ENCODE measurements at regions not wholly inside any gene's neighbourhood (a gene's known extent, or its start where the extent isn't known, plus 50 kb on each side); places are given as distances from the start of the nearest gene placed in this dataset.

DNA sequence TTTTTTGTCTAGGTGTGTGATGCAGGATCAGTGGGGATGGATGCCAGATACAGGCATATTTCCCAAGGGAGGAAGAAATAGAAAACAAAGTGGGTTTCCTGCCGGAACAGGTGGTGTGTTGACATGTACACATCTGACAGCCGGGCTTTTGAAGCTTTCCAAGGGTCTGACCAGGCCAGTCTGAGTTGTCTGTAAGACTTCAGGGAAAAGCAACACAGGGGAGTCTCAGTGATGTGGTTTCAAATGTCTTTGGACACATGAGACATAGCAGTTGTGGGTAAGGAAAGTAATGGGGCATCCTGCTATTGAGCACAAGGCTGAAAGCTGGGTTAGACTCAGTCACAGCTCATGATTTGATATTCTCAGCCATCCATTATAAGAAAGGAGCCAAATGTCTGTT is 274.9 kb downstream of the PIK3R1 start:
- TF ChIP-seq POLR2A (IDR thresholded peaks at IDR 0.05) = no peak
- TF ChIP-seq, protein P1, sequence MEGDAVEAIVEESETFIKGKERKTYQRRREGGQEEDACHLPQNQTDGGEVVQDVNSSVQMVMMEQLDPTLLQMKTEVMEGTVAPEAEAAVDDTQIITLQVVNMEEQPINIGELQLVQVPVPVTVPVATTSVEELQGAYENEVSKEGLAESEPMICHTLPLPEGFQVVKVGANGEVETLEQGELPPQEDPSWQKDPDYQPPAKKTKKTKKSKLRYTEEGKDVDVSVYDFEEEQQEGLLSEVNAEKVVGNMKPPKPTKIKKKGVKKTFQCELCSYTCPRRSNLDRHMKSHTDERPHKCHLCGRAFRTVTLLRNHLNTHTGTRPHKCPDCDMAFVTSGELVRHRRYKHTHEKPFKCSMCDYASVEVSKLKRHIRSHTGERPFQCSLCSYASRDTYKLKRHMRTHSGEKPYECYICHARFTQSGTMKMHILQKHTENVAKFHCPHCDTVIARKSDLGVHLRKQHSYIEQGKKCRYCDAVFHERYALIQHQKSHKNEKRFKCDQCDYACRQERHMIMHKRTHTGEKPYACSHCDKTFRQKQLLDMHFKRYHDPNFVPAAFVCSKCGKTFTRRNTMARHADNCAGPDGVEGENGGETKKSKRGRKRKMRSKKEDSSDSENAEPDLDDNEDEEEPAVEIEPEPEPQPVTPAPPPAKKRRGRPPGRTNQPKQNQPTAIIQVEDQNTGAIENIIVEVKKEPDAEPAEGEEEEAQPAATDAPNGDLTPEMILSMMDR (IDR thresholded peaks at IDR 0.05) = no peak
- 81 to 84% methylated on average over 2 of the region's 2 CpGs for WGBS, 2 donors

DNA sequence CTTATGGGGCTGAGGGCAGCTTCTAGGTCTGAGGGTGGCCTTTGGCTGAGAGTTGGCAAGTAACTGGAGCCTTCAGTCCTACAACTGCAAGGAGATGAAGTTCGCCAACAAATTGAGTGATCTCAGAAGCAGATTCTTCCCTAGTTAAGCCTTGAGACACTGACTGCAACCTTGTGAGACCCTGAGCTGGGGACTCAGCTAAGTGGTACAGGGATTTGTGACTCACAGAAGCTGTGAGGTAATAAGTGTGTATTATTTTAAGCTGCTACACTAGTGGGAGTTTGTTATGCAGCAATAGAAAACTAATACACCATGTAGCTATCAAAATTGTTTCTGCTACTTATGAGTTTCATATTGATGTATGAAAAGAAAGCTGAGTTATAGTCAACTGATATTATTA is 279.2 kb downstream of the PIK3R1 start:
- WGBS, 2 donors = 96 to 100% methylated on average over 1 of the region's 1 CpG
- intact Hi-C loops (cut with DNase I; ENCODE audit: low total_unique reads) = no loop called here
- no peak overlapping the region for H3K4me3 ChIP-seq (ENCODE audit: low read depth, poor library complexity, severe bottlenecking)
- TF ChIP-seq POLR2A (IDR thresholded peaks at IDR 0.05) = no peak
- TF ChIP-seq, protein P1 (IDR thresholded peaks at IDR 0.05) = no peak
- DNase-seq (ENCODE audit: low spot score in 2 of 2) = no peak

More for the DNA sequence above, 274.9 kb downstream of the PIK3R1 start:
- no peak overlapping the region for H3K4me3 ChIP-seq (ENCODE audit: low read depth, poor library complexity, severe bottlenecking)
- intact Hi-C loops (cut with DNase I; ENCODE audit: low total_unique reads) = no loop called here
- no peak for DNase-seq (ENCODE audit: low spot score in 2 of 2)

DNA sequence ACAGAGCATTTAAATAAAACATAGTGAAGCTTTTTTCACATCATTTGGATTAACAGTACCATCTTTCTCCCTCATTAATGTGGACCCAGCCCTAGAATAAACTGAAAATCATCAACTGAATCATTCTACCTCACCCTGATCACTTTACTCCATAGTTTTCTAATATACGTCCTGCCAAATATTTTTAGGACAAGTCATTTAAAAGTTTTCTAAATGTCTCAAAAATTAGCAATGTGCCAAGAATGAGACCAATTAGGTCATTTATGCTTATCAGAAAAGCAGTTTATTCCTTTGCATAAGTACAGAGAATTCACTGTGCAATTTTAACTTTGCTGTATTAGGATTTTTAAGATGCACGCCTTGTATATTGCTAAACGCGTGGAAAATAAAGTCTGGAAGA is 284.4 kb downstream of the PIK3R1 start:
- no peak for TF ChIP-seq POLR2A (IDR thresholded peaks at IDR 0.05)
- TF ChIP-seq, protein P1 (IDR thresholded peaks at IDR 0.05) = no peak
- intact Hi-C loops (cut with DNase I; ENCODE audit: low total_unique reads) = no loop called here
- H3K4me3 ChIP-seq (ENCODE audit: low read depth, poor library complexity, severe bottlenecking) = no peak overlapping the region
- WGBS, 2 donors = 61 to 74% methylated on average over 4 of the region's 4 CpGs
- DNase-seq (ENCODE audit: low spot score in 2 of 2) = no peak

DNA sequence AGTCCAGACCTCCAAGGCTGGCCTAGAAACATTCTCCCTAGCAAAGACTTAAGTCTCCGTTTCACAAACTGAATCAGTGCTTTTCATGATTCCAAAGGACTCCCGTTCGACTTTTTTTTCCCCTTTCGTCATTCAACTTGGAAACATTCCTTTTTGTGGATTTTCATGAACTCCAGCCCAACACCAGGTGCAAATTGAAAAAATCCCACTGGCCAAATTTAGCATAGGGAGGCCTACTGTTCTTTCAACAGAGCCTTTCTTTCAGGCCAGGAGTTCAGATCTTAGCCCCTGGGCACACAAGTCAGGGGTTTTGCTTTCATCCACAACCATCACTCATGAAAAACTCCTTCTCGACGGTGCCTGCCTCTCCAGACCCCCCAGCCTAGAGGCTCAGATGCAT is 285.3 kb downstream of the PIK3R1 start:
- H3K4me3 ChIP-seq (ENCODE audit: low read depth, poor library complexity, severe bottlenecking) = no peak overlapping the region
- no peak for TF ChIP-seq POLR2A (IDR thresholded peaks at IDR 0.05)
- TF ChIP-seq, protein P1 (IDR thresholded peaks at IDR 0.05) = no peak
- WGBS, 2 donors = 74 to 78% methylated on average over 6 of the region's 6 CpGs
- no peak for DNase-seq (ENCODE audit: low spot score in 2 of 2)
- intact Hi-C loops (cut with DNase I; ENCODE audit: low total_unique reads) = no loop called here

DNA sequence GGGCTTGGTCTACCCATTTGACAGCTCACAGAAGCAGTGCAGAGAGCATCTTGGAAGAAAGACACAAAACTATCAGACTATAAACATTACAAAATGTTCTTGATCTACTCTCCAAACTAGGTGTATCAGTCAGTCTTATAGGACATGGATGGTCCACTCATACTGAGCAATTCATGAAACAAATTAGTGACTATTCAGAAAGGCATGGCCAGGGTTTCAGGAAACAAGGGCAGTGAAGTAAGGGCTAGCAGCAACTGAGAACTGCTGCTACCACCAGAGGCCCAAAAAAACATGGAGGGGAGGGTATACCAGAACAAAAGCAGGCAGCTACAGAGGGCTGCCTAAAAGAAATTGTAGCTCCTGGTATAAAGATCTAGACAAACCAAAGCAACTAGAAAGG is 287.0 kb downstream of the PIK3R1 start:
- H3K4me3 ChIP-seq (ENCODE audit: low read depth, poor library complexity, severe bottlenecking) = no peak overlapping the region
- TF ChIP-seq POLR2A (IDR thresholded peaks at IDR 0.05) = no peak
- TF ChIP-seq, protein P1 (IDR thresholded peaks at IDR 0.05) = no peak
- no peak for DNase-seq (ENCODE audit: low spot score in 2 of 2)
- intact Hi-C loops (cut with DNase I; ENCODE audit: low total_unique reads) = no loop called here

DNA sequence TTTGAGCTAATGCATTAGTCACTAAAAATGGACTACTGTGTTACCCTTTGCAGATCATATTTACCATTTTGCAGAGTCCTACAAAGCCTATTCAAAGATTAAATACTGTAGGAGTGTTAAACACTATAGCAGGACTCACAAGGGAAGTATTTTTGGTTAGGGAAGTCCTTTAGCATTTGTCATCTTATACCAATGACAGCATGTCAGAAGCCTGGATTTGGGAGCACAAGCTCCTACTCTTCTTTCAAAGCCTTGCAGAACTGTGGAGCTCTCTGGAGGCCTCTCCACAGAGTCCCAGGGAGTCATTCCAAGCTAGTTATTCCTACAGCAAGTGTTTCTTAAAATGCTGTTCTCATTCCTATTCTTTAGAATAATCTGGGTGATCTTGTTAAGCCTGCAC is 288.8 kb downstream of the PIK3R1 start:
- intact Hi-C loops (cut with DNase I; ENCODE audit: low total_unique reads) = no loop called here
- H3K4me3 ChIP-seq (ENCODE audit: low read depth, poor library complexity, severe bottlenecking) = no peak overlapping the region
- TF ChIP-seq, protein P1 (IDR thresholded peaks at IDR 0.05) = no peak
- no peak for TF ChIP-seq POLR2A (IDR thresholded peaks at IDR 0.05)
- DNase-seq (ENCODE audit: low spot score in 2 of 2) = no peak

Measured in lower leg skin (tissue), 4 donors.